PC-3 (cell line): ENCODE measurements at regions not wholly inside any gene's neighbourhood (a gene's known extent, or its start where the extent isn't known, plus 50 kb on each side); places are given as distances from the start of the nearest gene placed in this dataset.
"Not testable (repeated sequence)": the region's sequence is repeated elsewhere in the genome, so short reads cannot be mapped to it uniquely, and the experiment has no call there.

Experiments
- ATAC-seq: fragments of 200-7000 bp; cut with Tn5 transposase; 2 replicates; pipeline ENCODE4 v1.9.1; 2020; ENCODE audit warnings: mild to moderate bottlenecking, moderate library complexity
- BruUV-seq: library from RNA; stranded (reverse); fragments of 400-500 nt; replicated peaks from 2 replicates; lab custom pipeline; 2021; lab: Mats Ljungman, UMichigan
- CTCF ChIA-PET: fragments of 300-600 bp; sonication (Branson Sonifier 250); formaldehyde crosslinking; loops from one replicate; lab custom pipeline; 2022; ENCODE audit warnings: antibody characterized with exemption; lab: Charles Lee
- POLR2A ChIA-PET: fragments of 300-600 bp; sonication (Branson Sonifier 250); formaldehyde crosslinking; loops from one replicate; lab custom pipeline; 2022; ENCODE audit warnings: antibody characterized with exemption; ENCODE audit not compliant: unreplicated experiment; lab: Charles Lee
- DNase-seq: peaks from one replicate; pipeline ENCODE4 v3.0.0-alpha.2; 2015
- H2AFZ ChIP-seq: fragments of 300-600 bp; sonication (generic); 2 replicates; pipeline ENCODE4 v1.6.0; 2016; ENCODE audit warnings: antibody characterized with exemption, low read length
- H3F3A ChIP-seq: fragments of 300-600 bp; sonication (generic); one replicate; pipeline ENCODE4 v1.6.0; 2017; ENCODE audit warnings: antibody characterized with exemption, low read length, control low read depth, mild to moderate bottlenecking; ENCODE audit not compliant: unreplicated experiment
- H3K27ac ChIP-seq: fragments of 300-600 bp; sonication (generic); 2 replicates; pipeline ENCODE4 v1.5.1; 2016; ENCODE audit warnings: mild to moderate bottlenecking, low read length
- H3K27me3 ChIP-seq: fragments of 300-600 bp; sonication (generic); 2 replicates; pipeline ENCODE4 v1.6.1; 2016; ENCODE audit warnings: low read length, mixed read lengths
- H3K36me3 ChIP-seq: fragments of 300-600 bp; sonication (generic); 2 replicates; pipeline ENCODE4 v1.6.1; 2016; ENCODE audit warnings: low read depth, mixed run types, low read length, mixed read lengths
- H3K4me1 ChIP-seq: fragments of 300-600 bp; sonication (generic); 2 replicates; pipeline ENCODE4 v1.5.1; 2016; ENCODE audit warnings: low read length; ENCODE audit not compliant: insufficient read depth
- H3K4me2 ChIP-seq: fragments of 300-600 bp; sonication (generic); 2 replicates; pipeline ENCODE4 v1.6.0; 2016; ENCODE audit warnings: low read length
- H3K4me3 ChIP-seq: fragments of 300-600 bp; sonication (generic); 2 replicates; pipeline ENCODE4 v1.5.1; 2016; ENCODE audit warnings: mild to moderate bottlenecking, low read length, mixed read lengths
- H3K79me2 ChIP-seq: fragments of 300-600 bp; sonication (generic); 2 replicates; pipeline ENCODE4 v1.6.1; 2017; ENCODE audit warnings: low read length, mixed read lengths
- H3K9ac ChIP-seq: fragments of 300-600 bp; sonication (generic); 2 replicates; pipeline ENCODE4 v1.6.0; 2016; ENCODE audit warnings: mild to moderate bottlenecking, low read length
- H3K9me2 ChIP-seq: fragments of 300-600 bp; sonication (generic); replicated peaks from 2 replicates; pipeline ENCODE4 v1.6.1; 2016; ENCODE audit warnings: mixed run types, low read length, mixed read lengths
- H3K9me3 ChIP-seq: fragments of 300-600 bp; sonication (generic); 2 replicates; pipeline ENCODE4 v1.6.1; 2016; ENCODE audit warnings: low read length, mixed read lengths
- H4K20me1 ChIP-seq: fragments of 300-600 bp; sonication (generic); 2 replicates; pipeline ENCODE4 v1.6.1; 2016; ENCODE audit warnings: low read length, mixed read lengths
- CTCF ChIP-seq: fragments of 300-600 bp; sonication (generic); conservative IDR thresholded peaks from 2 replicates; pipeline ENCODE4 v1.5.1; 2017; ENCODE audit warnings: antibody characterized with exemption, low read depth, mild to moderate bottlenecking, low read length
- EZH2 ChIP-seq: fragments of 300-600 bp; sonication (generic); IDR thresholded peaks from one replicate; pipeline ENCODE4 v1.6.1; 2017; ENCODE audit warnings: antibody characterized with exemption, mild to moderate bottlenecking, low read length; ENCODE audit not compliant: unreplicated experiment
- EZH2phosphoT487 ChIP-seq: fragments of 300-600 bp; sonication (generic); IDR thresholded peaks from 2 replicates; pipeline ENCODE4 v1.6.1; 2018; ENCODE audit warnings: mild to moderate bottlenecking, antibody characterized with exemption, low read length, borderline replicate concordance
- intact Hi-C: fragments of 100-400 bp; cut with micrococcal nuclease; formaldehyde crosslinking; loops from 2 replicates; pipeline ENCODE4 v1.9.0; 2023

- H3K9me3 ChIP-seq = no peaks in the 10 kb centered on the region
- CTCF ChIA-PET = interaction anchor here (0.5 to 2.9 kb wide), 13 partner anchors 12 to 636 kb away, joined by 3 to 25 read pairs (median 7); no protein-coding TSS in a partner anchor
- no peaks in the 10 kb centered on the region for H3K79me2 ChIP-seq
- H3K27ac ChIP-seq = no peak overlapping the region
- BruUV-seq = no TSS peak
- no peaks in the 10 kb centered on the region for H3K9me2 ChIP-seq
- no peaks in the 10 kb centered on the region for H3K36me3 ChIP-seq
- POLR2A ChIA-PET = interaction anchor here (0.7 to 1.0 kb wide), 2 partner anchors 12 to 89 kb away, joined by 3 to 7 read pairs; no protein-coding TSS in a partner anchor
- peaks cover 7% of the 10 kb centered on the region for H3K4me1 ChIP-seq
- peak overlapping the region; percentile 66 for H3K4me3 ChIP-seq
- peak overlapping the region; percentile 85 for H3K4me2 ChIP-seq
- DNase-seq = peak; percentile 88
- peak overlapping the region; percentile 53 for H3K9ac ChIP-seq
- peak; percentile 86 for ATAC-seq
- TF ChIP-seq CTCF (peak; percentile 82), EZH2phosphoT487 (no peak)
- H4K20me1 ChIP-seq = no peaks in the 10 kb centered on the region
- H3K27me3 ChIP-seq = no peaks in the 10 kb centered on the region
- intact Hi-C loops = loop anchor here (1.0 kb wide), 1 partner anchor 622 kb away; no protein-coding TSS in a partner anchor
- peak overlapping the region; percentile 91 for H2AFZ ChIP-seq
- peaks cover 3% of the 10 kb centered on the region for H3F3A ChIP-seq
These were observed 62.2 kb upstream of the GTF3A start for GRCh38 chr13:27362064-27362751.

- H3K4me3 ChIP-seq, H3K9me2 ChIP-seq, H3K9ac ChIP-seq, ATAC-seq, H3K27ac ChIP-seq, H3K36me3 ChIP-seq, H3K9me3 ChIP-seq, H3K79me2 ChIP-seq, H2AFZ ChIP-seq, H3F3A ChIP-seq, CTCF ChIA-PET, H3K27me3 ChIP-seq, H4K20me1 ChIP-seq, DNase-seq, BruUV-seq, H3K4me2 ChIP-seq: not testable (repeated sequence)
- POLR2A ChIA-PET = interaction anchor here (0.6 kb wide), 1 partner anchor 508 kb away, joined by 13 read pairs; no protein-coding TSS in a partner anchor
- peaks cover 12% of the 10 kb centered on the region for H3K4me1 ChIP-seq
- intact Hi-C loops = loop anchor here (1.0 kb wide), 1 partner anchor 463 kb away; no protein-coding TSS in a partner anchor
These were observed 60.8 kb upstream of the GTF3A start for GRCh38 chr13:27363637-27364036.

GRCh38 chr13:27367570-27367969, 56.8 kb upstream of the GTF3A start:
- Histone ChIP-seq H3F3A (no peaks in the 10 kb centered on the region), H3K27ac (no peak overlapping the region), H3K36me3 (no peaks in the 10 kb centered on the region), H3K9me3 (no peaks in the 10 kb centered on the region), H3K79me2 (no peaks in the 10 kb centered on the region), H3K27me3 (no peaks in the 10 kb centered on the region), H3K9me2 (no peaks in the 10 kb centered on the region), H3K9ac (no peak overlapping the region), H4K20me1 (no peaks in the 10 kb centered on the region), H3K4me1 (peaks cover 6% of the 10 kb centered on the region; the same call in 1 of the 2 replicates), H2AFZ (no peak overlapping the region), H3K4me3 (no peak overlapping the region), H3K4me2 (no peak overlapping the region)
- no peak for TF ChIP-seq EZH2phosphoT487
- no peak for TF ChIP-seq EZH2
- no peak for TF ChIP-seq CTCF
- CTCF ChIA-PET = interaction anchor here (1.1 kb wide), 1 partner anchor 586 kb away, joined by 3 read pairs; no protein-coding TSS in a partner anchor
- POLR2A ChIA-PET = no interaction called here
- peak; percentile 12 for DNase-seq
- ATAC-seq = no peak
- intact Hi-C loops = no loop called here
- BruUV-seq = no TSS peak
